Fibroblast of peridontal ligament (primary cell): ENCODE measurements at regions not wholly inside any gene's neighbourhood (a gene's known extent, or its start where the extent isn't known, plus 50 kb on each side); places are given as distances from the start of the nearest gene placed in this dataset.
A peak's percentile ranks its signal among the peaks of the same experiment; 100 is the strongest.
"Not testable (repeated sequence)": the region's sequence is repeated elsewhere in the genome, so short reads cannot be mapped to it uniquely, and the experiment has no call there.

Experiments
- DNase-seq: peaks from one replicate; pipeline ENCODE4 v3.0.0-alpha.2; 2010; ENCODE audit errors: extremely low read depth

GRCh38 chr10:30763918-30764317, 134.4 kb upstream of the LYZL2 start:
- DNase-seq = peak; percentile 53

GRCh38 chr10:30762620-30763019, 133.1 kb upstream of the LYZL2 start:
- DNase-seq = no peak

GRCh38 chr10:30759423-30759822, 129.9 kb upstream of the LYZL2 start:
- DNase-seq = peak; percentile 88

DNA sequence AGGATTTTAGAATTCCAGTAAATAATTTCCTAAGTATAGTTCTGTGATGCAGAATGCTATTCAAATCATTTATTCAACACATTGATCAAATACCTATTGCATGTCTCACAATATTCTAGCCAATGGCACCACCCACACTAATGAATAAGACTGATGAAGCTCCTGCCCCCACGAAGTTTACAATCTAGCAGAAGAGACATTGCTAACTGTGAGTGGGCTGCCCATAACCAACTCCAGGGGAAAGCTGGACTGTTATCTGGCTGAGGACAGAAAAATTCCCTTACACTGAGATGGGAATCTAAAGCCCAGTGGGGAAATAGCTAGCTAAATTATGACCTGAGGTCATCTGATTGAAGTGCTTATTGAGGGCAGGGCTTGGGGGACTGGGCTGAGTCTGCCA, 128.8 kb upstream of the LYZL2 start:
- no peak for DNase-seq

DNA sequence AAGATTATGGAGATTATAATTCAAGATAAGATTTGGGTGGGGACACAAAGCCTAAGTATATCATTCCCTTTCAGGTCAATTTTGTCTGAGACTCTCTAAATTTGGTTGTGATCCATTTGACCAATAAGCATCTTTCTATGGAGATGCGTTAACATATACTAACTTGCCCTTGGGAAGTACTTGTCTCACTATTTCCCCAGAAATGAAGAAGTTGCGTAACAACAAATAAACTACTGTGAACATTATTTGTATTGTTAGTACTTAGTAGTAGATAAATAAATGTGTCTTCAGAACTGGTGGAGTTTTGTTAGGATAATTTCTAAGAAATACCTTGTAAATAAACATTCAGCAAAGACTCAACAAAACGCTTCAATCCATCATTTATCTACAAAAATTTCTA, 127.3 kb upstream of the LYZL2 start:
- DNase-seq = no peak

DNA sequence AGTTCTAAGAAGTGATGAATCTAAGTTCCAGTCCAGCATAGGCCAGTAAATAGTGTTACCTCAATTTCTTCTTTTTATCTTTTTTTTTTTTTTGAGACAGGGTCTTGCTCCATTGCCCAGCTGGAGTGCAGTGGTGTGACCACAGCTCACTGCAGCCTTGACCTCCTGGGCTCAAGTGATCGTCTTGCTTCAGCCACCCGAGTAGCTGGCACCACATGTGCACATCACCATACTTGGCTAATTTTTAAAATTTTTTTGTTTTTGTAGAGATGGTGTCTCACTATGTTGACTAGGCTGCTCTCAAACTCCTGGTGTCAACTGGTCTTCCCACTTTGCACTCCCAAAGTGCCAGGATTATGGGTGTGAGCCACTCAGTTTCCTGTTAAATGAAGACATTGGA, 126.6 kb upstream of the LYZL2 start:
- DNase-seq = no peak

DNA sequence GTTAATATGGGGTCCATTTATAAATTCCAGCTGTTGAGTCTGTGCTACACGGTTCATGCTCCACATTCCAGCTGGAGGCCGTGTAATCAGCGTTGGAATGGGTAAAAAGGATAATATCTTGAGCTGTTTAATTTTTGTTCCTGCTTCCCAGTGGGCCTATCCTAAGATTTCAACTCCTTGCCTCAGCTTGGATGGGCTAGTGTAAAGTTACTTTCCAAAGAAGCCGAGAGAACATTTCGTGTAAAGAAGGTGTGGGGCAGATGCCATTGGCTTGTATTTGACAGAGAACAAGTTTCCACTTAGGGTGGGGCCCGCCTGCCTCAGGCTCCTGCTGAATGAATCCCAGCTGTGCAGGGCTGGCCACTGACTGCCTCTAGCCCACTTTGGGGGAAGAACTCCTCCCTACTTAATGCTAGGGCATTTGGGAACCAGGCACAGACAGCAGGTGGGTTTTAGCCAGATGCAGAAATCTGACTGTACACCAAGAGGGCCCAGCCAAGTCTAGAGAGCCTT, 125.9 kb upstream of the LYZL2 start:
- peak; percentile 92 for DNase-seq

DNA sequence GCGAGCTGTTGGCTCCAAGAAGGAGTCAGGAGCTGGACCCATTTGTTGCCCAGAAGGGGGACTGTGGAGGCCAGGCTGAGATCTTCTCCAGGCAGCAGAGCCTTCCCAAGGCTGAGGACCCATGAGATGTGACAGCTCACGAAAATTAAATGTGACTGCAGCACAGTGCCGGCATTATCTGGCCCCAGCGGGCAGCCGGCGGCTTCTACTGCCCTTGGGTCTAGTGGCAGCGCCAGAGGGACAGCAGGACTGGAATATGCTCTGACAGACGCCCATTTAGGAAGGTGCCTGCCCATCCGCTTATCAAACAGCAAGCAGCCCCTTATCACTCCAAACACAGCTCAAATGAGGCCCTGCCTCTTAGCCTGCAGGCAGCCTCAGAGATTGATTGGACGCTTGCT, 122.9 kb upstream of the LYZL2 start:
- DNase-seq = no peak

GRCh38 chr10:30751678-30752331, 122.3 kb upstream of the LYZL2 start:
- DNase-seq = peak; percentile 75

DNA sequence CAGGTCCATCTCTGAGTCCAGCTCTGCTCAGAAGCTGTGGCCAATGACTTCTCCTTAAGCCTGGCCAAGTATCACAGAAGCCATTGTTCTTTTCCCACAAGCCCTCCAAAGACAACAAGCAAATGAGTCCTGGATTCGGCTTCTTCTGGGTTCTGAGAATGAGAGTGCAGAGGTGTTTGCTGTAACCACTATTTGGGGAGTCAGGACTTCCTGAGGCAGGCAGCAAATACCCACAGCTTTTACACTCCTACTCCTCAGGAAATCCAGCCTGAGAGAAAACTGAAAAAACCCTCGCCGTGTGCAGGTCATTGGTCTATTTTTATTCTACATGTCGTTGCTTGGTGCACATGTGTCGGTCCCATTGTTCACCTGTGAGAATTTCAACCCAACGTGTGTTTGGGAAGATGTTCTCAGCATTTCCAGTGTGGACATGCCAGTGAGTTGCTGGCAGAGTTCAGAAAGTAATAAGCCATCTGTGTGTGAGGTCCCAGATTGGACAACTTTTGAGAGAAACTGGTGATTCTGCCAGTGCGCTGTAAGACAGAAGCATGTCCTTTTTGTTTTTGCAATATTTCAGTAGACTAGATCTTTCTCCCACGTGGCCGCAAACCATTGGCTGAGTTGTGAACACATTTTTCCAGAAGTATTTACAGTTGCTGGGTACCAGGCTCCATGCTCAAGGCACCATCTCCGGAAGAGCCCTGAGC, 121.6 kb upstream of the LYZL2 start:
- DNase-seq = no peak

DNA sequence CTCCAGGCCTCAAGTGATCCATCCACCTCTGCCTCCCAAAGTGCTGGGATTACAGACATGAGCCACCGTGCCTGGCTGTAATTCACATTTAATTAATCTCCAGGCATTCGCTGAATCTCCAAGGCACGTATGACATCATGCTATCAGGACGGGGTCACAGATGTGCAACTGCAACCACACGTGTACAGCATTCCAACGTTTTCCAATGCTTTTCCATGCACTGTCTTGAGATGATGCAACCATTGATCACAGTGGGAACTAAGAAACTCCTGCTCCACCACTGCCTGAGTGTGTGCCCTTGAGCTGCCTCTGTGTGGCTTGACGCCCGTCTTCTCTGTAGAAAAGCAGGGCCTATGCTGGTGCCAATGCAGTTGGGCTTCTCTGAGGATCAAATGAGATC, 119.8 kb upstream of the LYZL2 start:
- DNase-seq = no peak

DNA sequence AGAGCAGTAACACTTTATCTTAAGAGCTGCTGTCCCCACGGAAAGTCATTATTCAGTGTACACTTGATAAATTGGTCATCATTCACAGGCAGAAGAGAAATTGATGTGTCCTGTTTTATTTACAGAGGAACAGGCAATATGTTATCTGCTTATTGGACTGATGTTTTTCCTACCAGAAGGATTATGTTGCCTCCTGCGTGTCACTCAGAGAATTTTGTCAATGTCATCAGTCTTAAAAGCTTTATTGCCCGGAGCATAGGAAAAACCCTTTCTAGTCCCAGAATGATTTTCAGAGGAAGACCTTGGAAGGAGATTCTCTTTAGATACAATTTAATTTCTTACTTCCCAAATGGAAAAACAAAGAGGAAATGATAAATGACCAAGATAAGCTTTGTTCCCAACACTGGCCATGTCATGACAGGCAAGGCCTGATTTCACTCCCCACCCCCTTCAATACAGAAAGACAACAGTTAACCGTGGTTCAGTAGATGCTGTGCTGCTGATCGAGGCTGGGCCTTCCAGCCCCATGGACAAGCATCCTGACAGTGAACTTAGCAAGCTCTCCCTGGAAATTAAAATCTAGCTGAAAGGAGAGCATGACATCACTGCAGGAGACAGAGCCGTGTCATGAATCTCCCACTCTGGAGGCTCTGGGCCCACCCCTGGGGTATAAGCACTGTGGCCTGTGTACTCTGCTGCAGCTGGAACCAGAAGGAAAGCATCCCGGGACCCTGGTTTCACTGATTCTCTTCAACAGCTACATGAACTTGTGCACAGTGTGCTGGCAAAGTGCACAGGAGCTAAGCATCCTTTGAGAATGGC, 118.8 kb upstream of the LYZL2 start:
- no peak for DNase-seq

DNA sequence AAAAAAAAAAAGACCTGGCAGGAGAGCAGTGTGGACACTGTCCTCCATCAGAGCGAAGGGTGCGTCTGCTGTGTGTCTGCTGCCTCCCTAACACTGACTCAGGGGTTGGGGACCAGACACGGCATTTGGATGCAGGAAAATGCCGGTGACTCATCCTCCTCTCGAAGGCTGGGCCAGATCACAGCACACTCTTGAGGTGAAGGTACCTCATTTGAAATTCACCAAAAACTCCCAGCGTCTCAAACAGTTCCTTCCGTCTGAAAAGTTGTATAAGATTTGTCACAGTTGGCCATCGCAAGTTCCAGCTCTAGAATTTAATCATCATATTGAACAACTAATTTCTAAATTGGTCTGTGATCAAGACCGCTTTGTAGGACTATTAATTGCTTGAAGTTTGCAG, 118.1 kb upstream of the LYZL2 start:
- no peak for DNase-seq

GRCh38 chr10:30745953-30746352, 116.4 kb upstream of the LYZL2 start:
- no peak for DNase-seq

DNA sequence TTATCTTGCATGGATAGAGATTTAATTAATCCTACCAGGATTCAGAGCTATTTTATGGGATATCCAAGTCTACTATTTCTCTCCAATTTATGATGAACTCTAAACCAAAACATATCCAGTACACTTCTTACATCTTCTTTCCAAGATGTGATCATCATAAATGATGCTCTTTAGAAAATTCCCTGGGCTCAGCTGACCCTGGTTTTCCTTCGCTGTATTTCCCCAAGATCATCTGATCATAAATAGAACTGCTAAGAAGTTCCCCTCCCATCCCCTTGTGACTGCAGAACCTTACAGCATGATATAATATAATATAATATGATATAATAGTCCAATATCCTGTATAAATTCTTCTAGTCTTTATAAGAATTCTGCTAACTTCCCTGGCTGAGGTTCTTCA, 114.6 kb upstream of the LYZL2 start:
- no peak for DNase-seq

- no peak for DNase-seq
These were observed 114.0 kb upstream of the LYZL2 start for GRCh38 chr10:30743586-30743985.

DNA sequence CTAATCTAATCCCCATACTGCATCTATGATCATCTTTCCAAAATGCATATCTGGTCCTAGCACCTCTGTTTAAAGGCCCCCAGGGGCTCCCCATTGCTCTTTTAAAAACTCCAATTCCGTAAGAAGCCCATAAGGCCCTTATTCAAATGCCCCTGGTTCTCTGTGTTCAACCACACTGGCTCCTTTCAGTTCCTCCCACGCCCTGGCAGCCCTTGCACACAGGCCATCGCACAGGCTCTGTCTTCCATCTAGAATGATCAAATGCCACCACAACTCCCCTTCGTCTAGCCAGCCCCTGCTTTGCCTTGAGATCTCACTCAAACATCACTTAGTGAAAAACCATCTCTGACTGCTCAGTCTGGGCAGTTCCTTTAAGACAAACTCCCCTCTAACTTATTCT, 112.9 kb upstream of the LYZL2 start:
- DNase-seq = no peak

DNA sequence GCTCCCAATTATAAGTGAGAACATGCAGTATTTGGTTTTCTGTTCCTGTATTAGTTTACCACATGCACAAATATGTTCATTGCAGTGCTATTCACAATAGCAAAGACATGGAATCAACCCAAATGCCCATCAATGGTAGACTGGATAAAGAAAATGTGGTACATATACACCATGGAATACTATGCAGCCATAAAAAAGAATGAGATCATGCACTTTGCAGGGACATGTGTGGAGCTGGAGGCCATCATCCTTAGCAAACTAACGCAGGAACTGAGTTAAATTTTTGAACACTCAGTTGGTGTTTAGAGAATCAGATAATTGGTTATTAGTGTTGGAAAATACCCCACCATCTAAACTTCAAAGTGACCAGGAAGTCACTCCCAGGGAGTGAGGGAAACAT, 111.2 kb upstream of the LYZL2 start:
- DNase-seq = not testable (repeated sequence)

GRCh38 chr10:30738416-30738815, 108.9 kb upstream of the LYZL2 start:
- no peak for DNase-seq

DNA sequence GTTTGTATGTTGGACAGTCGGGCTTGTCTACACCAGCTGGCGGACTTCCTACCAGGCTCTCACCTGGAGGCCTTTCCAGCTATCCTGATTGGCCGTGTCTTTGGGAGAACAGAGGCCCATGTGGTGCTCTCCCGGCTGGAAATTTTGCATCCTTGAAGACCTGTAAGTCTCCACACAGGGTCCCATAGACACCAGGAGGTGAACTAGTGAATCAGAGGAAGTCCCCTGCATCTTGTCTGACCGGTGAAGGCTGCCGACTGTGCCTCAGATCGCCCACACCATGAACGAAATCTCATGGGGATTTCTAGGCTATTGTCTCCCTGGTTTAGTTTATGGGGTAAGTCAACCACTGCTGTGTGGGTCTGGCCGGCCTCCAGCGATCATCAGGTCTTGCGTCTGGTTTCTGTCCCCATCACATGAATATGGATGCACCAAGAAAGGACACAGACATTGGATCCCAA, 108.4 kb upstream of the LYZL2 start:
- no peak for DNase-seq

- peak; percentile 100 for DNase-seq
These were observed 107.2 kb upstream of the LYZL2 start for GRCh38 chr10:30736685-30737232.

- DNase-seq = no peak
These were observed 105.3 kb upstream of the LYZL2 start for GRCh38 chr10:30734901-30735300.
